ENCODE measurements at regions not wholly inside any gene's neighbourhood (a gene's known extent, or its start where the extent isn't known, plus 50 kb on each side); places are given as distances from the start of the nearest gene placed in this dataset.

- TF ChIP-seq CTCF (IDR thresholded peaks at IDR 0.05; ENCODE audit: low read depth, low read length) (no peak), MAX (IDR thresholded peaks at IDR 0.05; ENCODE audit: low read depth, low read length) (no peak), POLR2A (IDR thresholded peaks at IDR 0.05; ENCODE audit: extremely low read depth, insufficient read length) (no peak), MYC (IDR thresholded peaks at IDR 0.05; ENCODE audit: low read depth, low read length) (no peak)
- no peak for DNase-seq (ENCODE audit: low read depth)
- no peak overlapping the region for H3K4me3 ChIP-seq (ENCODE audit: low read depth, low read length)
Measured at GRCh38 chr20:19907326-19908056, 109.7 kb upstream of the NAA20 start.

- no peak overlapping the region for H3K4me3 ChIP-seq (ENCODE audit: low read depth, low read length)
- TF ChIP-seq POLR2A (IDR thresholded peaks at IDR 0.05; ENCODE audit: extremely low read depth, insufficient read length) (no peak), MAX (IDR thresholded peaks at IDR 0.05; ENCODE audit: low read depth, low read length) (no peak), CTCF (IDR thresholded peaks at IDR 0.05; ENCODE audit: low read depth, low read length) (no peak), MYC (IDR thresholded peaks at IDR 0.05; ENCODE audit: low read depth, low read length) (no peak)
Measured at GRCh38 chr20:19908576-19908975, 108.6 kb upstream of the NAA20 start.

GRCh38 chr20:19909725-19910124 is 107.4 kb upstream of the NAA20 start:
- TF ChIP-seq POLR2A (IDR thresholded peaks at IDR 0.05; ENCODE audit: extremely low read depth, insufficient read length) (no peak), CTCF (IDR thresholded peaks at IDR 0.05; ENCODE audit: low read depth, low read length) (no peak), MYC (IDR thresholded peaks at IDR 0.05; ENCODE audit: low read depth, low read length) (no peak), MAX (IDR thresholded peaks at IDR 0.05; ENCODE audit: low read depth, low read length) (no peak)
- DNase-seq (ENCODE audit: low read depth), result peak; percentile 39
- no peak overlapping the region for H3K4me3 ChIP-seq (ENCODE audit: low read depth, low read length)

More at GRCh38 chr20:19908576-19908975, 108.6 kb upstream of the NAA20 start:
- no peak for DNase-seq (ENCODE audit: low read depth)

- TF ChIP-seq MAX (IDR thresholded peaks at IDR 0.05; ENCODE audit: low read depth, low read length), result no peak
- no peak for DNase-seq (ENCODE audit: low read depth)
- no peak overlapping the region for H3K4me3 ChIP-seq (ENCODE audit: low read depth, low read length)
Measured at GRCh38 chr20:19911810-19912382, 105.3 kb upstream of the NAA20 start.

- no peak for DNase-seq (ENCODE audit: low read depth)
- TF ChIP-seq MAX (IDR thresholded peaks at IDR 0.05; ENCODE audit: low read depth, low read length) (no peak), MYC (IDR thresholded peaks at IDR 0.05; ENCODE audit: low read depth, low read length) (no peak), CTCF (IDR thresholded peaks at IDR 0.05; ENCODE audit: low read depth, low read length) (no peak), POLR2A (IDR thresholded peaks at IDR 0.05; ENCODE audit: extremely low read depth, insufficient read length) (no peak)
- H3K4me3 ChIP-seq (ENCODE audit: low read depth, low read length), result no peak overlapping the region
Measured at GRCh38 chr20:19913349-19913748, 103.8 kb upstream of the NAA20 start.

- no peak overlapping the region for H3K4me3 ChIP-seq (ENCODE audit: low read depth, low read length)
- no peak for TF ChIP-seq POLR2A (IDR thresholded peaks at IDR 0.05; ENCODE audit: extremely low read depth, insufficient read length)
- TF ChIP-seq MYC (IDR thresholded peaks at IDR 0.05; ENCODE audit: low read depth, low read length), result no peak
- no peak for TF ChIP-seq CTCF (IDR thresholded peaks at IDR 0.05; ENCODE audit: low read depth, low read length)
- no peak for TF ChIP-seq MAX (IDR thresholded peaks at IDR 0.05; ENCODE audit: low read depth, low read length)
- DNase-seq (ENCODE audit: low read depth), result peak; percentile 34
Measured at GRCh38 chr20:19913927-19914614, 103.1 kb upstream of the NAA20 start.
